GM21529 (cell line): ENCODE measurements at regions not wholly inside any gene's neighbourhood (a gene's known extent, or its start where the extent isn't known, plus 50 kb on each side); places are given as distances from the start of the nearest gene placed in this dataset.

Experiments used
- ATAC-seq: cut with Tn5 transposase; IDR thresholded peaks from one replicate; pipeline ENCODE4 v1.9.1; 2021; ENCODE audit not compliant: unreplicated experiment

DNA sequence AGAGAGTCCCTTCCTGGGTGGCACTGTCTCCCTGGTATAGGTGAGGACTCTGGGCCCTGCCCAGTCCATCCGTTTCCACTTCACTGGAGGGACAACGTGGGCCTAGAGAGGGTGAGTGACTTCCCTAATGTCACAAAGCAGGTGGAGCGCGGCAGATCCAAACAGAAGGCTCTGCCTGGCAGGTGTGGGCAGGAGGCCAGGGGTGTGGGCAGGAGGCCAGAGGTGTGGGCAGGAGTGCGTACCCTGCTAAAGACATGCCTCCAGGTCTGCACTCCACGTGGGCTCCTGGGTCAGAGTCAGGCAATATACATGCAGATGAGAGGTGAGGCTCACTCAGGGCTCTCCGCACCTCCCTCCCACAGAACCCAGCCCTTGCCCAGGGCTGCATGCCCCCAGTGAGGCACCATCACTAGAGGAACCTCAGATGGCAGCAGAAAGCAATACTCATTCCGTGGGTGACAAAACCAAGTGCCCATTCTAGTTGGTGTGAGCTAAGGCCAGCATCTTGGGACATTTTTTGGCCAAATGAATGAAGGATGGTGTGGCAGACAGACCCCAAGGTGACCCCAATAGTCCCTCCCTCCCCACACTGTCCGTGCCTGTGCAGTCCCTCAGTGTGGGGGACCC is 271.6 kb upstream of the RTL1 start:
- no peak for ATAC-seq

DNA sequence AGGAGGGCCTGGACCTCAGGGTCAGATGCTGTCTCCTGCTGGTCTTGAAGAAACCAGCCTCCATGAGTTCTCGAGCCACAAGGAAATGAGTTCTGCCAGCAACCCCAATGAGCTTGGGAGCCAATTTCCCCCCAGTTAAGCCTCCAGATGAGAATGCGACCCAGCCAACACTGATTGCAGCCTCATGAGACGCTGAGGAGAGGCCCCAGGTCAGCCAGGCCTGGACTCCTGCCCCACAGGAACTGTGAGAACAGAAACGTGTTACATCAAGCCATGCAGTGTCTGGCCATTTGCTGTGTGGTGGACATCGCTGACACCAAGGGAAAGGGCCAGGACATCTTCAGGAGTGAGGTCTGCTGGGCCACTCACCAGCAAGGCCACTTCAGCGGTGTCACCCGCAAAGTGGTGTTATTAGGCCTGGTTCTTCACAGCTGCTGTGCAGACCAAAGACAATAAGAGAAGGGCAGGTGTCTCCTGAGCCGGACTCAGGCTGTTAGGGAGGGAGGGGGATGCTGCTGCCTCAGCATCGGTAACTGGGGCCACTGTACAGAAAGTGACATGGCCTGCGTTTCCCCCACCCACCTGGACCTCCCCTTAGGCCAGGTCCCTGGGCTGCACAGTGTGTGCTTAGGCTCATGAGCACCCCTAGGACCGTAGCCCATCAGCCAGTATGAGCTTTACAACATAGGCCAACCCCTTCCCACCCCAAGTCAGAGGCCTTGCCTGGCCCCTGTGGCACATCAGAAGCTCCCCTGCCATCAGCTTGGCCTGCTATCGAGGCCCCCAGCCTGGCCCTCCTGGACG is 272.4 kb upstream of the RTL1 start:
- no peak for ATAC-seq

DNA sequence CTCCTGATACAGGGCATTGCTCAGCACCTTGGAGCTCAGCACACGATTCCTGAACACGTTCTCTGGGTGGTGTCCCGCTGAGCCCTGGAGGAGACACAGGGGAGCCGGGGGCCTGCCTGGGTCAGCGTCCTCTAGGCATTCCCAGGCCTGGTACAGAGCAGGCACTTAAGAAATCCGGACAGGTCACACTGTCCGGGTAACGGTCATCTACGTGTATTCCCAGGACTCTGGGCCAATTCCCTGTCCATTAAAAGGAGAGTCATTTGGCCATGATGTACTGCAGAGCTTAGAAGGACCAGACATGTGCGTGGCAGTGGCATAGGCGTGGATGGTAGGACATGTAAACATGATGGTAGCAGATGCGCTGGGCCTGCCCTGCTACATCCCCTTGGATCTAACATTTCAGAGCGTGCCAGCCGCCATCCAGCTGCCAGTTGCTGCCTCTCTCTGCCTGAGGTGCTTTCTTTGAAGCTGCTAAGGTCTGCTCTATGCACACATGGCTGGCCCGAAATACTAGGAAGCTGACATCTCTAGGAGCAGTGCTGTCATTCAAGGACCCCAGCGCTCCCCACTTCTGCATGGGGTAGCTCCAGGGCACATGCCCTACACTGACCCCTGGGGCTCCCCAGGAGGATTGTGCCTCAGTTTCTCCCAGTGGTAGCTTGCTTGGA is 273.1 kb upstream of the RTL1 start:
- no peak for ATAC-seq

DNA sequence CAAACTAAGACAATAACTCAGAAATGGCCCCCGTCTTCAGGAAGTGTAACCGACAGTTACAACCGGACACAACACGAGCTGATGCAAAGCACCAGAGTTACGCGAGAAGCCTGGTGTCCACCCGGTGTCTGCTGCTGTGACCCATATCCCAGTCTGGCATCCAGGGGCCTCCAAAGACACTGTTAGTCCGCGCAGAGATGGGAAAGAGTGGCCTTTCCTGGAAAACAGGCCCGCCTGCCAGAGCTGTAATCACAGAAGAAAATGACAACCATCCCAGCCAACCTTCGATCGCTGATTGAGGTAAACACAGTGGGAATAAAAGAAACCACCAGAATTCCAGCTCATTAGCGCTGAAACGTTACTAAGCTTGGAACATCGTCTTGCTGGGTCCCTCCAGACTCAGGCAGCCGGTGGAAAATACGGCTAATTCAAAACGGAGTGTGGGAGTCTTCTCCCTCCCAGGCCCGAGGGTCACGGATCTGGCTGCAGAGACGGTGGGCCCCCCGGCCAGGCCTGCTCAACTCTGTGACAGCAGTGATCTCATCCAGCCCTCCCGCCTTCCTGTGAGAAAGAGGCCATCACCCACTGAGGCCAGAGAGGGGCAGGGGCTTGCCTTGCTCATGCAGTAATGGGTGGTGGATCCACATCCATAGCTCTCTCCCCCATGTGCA is 273.9 kb upstream of the RTL1 start:
- ATAC-seq, result no peak

DNA sequence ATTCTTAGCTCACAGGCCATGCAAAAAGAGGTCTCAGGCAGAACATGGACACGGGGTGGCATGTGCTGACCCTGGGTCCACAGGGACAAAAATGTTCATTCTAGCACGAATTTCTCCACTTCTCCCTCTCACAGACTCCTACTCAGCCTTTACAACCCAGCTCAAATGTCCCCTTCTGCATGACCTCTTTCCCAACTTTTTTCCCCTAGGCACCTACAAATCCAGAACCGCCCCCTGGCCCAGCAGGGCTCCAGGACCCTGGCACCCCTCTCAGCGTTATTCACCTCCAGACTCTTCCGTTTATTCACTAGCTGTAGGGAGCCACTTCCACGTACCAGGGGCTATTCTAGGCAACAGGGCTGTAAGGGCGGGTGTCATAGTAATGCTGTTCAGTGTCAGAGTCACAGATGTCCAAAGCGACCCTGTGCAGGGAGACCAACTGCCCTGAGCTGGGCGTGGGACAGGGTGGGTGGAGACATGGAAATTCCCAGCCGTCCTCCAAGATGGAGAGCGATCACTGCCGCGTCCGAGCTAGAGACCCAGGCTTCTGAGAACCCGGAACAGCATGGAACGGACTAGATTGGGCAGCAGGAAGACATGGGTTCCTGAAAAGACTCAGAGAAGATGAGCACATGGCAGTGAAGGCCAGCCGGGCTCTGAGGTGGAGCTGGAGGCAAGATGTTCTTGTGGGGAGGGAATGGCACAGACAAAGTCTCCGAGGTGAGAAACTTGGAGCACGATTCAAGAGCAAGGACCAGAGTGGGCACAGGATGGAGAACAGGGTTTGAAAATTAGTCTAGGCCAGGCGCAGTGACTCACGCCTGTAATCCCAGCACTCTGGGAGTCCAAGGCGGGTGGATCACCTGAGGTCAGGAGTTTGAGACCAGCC is 274.9 kb upstream of the RTL1 start:
- no peak for ATAC-seq

DNA sequence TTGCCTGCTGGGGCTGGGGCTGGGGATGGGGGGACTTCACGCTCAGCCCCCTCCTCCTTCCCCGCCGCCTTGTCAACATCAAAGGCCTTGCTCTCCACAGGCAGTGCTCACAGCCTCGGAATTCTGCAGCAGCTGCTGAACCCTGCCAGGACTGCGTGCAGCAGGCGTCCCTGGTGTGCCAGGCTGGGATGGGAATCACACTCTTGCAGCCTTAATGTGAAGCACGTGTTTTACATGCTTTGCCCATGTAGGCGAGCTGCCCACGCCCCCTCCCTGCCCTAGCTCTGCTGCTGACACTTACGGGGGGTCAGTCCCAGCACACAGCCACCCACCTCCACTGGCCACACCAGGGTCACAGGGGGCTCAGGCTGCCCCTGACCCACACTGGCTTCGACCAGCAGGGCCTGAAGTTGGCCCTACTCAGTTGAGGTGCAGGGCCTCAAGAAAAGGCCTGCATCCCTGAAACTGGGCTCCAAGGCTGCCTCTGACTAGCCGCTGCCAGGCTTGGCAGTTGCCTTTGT is 276.2 kb upstream of the RTL1 start:
- ATAC-seq, result no peak

DNA sequence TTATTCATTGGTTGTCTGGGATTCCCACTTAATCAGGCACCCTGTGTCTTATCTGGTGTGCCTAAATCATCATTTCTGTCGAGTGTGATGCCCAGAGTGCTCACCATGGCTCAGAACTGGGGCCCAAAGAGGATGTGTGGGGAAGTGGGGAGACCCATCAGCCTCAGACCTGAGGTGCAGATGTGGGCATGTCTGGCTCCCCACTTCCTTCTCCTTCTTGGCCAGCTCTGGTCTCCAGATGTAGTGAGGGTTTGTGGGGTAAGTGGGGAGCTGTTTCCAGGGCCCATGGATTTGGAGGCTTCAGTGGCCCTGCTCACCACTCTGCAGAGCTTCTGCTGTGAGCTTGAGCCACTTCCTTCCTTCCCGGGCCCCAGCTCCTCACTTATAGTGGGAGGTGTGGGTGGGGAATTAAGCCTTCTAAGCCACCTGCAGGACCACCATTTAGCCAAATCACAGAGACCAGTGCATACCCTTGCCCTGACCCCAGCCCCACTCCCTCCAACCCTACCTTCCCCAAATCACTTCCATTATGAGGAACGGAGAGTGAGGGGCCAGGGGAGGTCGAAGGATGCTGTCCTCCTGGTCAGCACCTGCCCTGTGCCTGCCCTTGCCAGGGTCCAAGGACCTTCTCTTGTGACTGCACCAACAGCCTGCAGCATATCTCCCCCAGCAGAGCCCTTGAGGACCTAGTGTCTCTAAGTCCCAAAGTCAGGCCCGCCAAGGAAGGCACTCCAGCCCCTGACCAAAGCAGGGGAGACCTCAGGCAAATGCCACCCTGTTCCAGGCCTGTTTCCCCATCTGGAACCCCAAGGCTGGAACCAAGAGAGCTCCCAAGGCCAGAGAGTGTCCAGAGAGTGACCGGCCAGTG is 278.2 kb upstream of the RTL1 start:
- no peak for ATAC-seq

DNA sequence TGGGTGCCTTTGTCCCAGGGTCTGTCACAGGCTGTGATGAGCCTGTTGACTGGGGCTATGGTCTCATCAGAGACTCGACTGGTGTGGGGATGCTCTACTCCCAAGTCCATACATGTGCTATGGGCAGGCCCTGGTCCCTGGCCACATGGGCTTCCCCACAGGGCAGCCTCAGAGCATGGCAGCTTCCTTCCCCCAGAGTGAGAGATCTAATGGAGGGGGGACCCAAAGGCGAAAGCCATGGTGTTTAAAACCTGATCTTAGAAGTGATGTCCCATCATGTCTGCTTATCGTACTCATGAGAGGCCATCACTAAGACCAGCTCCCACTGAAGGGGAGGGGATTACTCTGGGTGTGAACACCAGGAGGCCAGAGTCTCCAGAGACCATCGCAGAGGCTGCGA is 279.0 kb upstream of the RTL1 start:
- no peak for ATAC-seq

DNA sequence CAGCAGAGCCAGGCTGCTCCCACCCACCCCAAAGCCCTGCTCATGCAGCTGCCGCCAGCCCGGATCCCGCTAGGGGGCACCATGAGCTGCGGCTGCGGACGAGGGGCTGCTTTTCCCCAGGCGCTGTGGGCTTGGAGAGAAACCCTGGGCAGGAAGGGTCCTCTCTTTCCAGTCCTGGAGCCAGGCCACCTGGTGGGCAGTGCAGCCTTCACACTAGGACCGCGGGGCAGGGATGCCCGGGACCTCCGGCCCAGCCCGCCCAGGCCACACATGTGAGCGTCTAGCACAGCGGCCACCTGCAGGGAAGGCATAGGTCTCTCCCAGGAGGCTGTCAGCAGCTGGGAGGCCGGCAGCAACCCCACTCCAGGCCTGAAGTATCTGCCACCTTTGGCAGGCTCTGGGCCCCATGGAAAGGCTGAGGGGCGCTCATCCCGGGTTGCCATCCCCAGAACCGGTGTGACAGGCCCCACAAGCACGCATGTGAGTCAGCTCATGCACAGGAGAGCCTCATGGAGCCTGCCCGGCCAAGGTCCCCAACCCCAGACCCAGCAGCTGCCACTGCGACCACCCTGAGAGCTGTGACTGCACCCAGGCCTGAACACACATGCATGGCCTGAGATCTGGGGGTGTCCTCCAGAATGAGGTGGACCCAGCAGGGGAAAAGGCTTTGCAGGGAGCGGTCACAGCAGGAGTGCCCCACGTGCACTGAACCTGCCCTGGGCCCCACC is 280.0 kb upstream of the RTL1 start:
- no peak for ATAC-seq

DNA sequence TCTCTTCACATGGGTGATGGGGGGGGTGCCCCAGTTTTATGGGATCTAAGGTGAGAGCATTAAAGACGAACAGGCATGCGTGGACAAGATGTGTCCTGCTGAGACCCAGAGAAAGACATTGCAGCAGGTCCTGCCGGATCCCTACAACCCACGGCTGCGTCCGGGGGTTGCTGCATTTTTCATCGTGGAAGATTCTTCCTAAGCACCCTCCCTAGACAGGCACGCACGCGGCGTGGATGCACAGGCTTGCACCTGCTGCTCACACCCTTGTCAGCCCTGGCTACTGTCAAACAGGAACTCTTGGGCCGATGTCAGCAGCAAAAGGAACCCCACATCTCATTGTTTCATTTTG is 280.6 kb upstream of the RTL1 start:
- no peak for ATAC-seq

DNA sequence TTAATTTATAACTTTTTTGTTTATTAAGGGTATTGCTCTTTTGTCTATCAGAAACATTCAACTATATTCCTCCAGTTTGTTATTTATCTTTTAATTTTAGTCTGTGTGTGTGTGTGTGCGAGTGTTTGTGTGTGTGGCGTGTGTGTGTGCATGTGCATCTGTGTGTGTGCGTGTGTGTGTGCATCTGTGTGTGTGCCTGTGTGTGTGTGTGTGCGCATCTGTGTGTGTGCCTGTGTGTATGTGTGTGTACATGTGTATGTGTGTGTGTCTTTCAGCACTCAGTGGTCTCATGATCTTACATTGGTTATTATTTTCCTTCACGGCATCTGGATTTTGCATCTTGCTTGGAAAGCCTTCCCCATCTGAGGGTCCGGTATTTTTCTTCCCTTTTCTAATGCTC is 281.1 kb upstream of the RTL1 start:
- no peak for ATAC-seq

DNA sequence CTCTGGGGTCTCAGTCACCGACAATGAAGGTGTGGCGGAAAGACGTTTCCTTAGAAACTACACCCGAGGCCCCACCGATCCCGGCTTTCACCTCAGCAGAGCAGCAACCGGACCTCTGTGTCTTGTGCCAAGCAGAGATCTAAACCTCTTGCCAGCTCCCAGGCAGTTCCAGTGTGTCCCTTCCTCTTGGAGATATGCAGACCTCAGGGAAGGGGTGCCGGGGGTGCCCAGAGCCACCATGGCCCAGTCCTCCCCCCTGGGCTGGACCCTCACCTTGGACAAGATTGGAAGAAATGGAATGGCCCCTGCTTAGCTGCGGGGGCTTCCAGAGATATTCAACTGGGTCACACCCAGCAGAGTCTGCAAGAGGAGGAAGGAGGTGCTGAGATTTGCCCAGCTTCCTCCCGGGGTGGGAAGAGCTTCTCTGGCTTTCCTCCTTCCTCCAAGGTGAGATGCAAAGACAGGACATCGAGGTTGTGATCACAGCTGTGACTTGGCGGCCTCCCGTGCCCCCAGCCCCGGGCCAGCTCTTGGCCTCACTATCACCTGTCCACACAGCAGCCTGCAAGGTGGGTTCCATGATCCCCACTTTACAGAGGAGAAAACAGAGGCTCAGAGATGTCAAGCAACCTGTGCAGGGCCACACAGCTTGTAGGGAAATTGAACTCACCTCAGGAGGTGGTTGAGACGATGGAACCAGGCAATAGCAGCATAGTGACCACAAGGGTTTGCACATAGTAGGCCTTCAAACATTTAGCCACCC is 281.7 kb upstream of the RTL1 start:
- ATAC-seq, result no peak

DNA sequence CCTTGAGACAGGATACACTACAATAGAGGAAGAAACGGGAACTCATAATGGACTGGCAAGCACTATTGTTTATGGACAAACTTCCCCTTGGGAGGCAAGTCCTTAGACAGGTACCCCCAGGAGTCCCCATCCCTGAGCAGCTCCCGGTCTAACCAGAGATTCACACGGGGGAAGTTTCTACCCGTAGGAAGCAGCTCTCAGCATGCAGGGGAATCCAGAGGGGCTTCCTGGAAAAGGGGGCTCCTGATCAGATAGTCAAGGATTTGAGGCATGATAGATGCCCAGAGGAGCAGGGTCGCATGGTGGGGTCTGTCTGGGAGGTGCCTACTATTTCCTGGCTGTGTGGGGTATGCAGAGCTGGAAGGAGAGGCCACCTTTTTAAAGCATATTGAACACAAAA is 282.4 kb upstream of the RTL1 start:
- no peak for ATAC-seq

DNA sequence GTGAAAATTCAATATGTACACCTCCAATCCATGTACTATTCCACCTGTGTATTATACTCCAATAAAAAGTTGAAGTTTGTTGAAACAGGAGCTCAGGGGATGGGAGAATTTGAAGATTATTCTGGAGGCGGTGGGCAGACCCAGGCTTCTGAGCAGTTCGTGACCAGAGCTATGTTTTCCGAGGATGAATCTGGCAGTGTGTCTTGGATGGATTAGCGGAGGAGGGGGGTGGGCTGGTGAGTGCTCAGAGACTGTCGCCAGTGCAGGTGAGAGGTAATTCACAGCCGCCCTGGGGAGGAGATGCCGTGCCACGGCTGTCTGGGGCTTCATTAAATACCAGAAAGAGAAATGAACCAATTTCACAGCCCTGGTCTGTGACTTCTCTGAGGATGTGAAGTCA is 283.0 kb upstream of the RTL1 start:
- no peak for ATAC-seq

DNA sequence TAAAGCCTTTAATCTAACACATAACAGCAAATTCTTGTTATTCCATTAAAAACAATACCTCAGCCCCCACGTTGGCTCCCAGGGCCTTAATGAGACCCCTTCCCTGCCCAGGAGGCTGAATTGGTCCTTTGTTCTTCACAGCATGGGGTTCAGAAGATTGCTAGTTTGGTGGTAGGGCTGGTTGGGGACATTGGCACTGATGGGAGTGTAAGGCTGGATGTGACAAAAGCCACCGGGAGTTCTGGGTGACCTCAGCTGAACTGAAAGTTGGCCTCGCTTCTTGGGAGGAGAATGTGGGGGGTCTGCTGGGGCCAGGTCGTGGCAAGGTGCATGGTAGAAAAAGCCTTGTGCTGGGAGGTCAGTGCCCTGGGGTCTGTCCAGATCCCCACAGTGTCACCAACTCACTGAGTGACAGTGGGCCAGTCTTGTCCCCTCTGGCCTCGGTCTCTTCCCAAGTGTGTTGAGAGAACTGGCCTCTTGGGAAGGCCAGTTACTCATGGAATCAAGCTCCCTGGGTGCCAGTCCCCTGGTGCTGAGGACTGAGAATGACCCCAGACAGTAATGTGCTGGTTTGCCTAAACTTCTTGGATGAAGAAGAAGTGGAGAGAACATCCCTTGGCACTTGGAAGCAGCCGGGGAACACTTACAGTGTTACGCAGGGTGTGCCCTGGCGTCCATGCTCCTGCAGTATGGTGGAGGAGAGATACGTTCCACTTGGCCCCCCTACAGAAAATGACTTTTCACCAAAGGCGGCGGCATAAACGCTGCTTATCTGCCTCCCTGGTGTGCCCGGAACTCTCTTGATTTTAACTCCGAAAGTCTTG is 283.7 kb upstream of the RTL1 start:
- no peak for ATAC-seq

DNA sequence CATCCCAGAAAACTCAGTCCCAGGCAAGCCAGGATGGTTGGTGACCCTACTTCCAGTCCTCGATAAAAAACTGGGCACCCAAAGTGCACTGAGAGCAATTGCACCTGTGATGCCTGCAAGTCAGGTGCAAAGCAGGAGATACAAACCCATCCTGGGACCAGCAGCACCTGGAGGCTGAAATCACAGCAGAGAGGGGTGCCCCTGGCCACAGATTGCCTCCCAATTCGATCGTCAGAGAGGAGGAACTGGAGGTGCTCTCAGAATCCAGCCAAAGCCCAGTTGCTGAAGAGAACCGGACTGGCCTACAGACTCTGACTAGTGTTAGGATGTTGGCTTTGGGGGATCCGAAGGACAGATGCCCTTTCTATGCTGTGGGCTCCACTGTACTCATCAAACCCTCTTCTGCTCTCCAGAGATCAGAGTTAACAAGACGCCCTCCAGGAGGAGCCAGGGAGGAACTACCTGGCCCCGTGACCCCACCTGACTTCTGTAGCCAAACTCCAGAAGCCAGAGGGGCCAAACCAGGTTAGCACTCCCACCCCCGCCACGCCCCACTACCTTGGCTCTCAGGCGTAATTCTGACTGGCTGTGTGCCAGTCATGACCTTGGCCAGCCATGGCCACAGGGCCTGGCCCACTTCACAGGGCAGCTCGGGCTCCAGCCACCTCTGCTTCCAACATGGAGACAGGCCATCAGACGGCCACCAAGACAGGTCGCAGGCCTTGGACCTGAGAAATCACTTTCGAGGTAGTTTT is 284.5 kb upstream of the RTL1 start:
- ATAC-seq, result no peak

DNA sequence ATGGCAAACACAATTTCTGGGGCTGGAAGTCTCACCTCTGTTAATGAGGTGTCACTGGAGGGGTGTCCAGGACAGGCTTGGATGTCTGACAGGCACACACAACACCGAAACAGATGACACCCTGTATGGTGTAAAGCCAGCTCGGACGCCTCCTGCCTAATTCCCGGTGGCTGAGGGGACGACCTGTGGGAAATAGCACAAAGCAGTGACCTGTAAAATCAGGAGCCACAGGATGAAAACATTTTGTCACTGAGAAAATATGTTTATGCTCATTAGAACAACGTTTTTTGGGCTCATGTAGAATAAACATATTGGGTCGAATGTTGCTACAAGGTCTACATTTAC is 285.0 kb upstream of the RTL1 start:
- no peak for ATAC-seq
